HEK293 (cell line): ENCODE measurements at regions not wholly inside any gene's neighbourhood (a gene's known extent, or its start where the extent isn't known, plus 50 kb on each side); places are given as distances from the start of the nearest gene placed in this dataset.

Experiments
- CTCF ChIA-PET: fragments of 350-600 bp; formaldehyde crosslinking; extraction: SDS; loops from one replicate; lab custom pipeline; 2021; ENCODE audit warnings: antibody characterized with exemption; lab: Yijun Ruan, JAX
- POLR2A ChIA-PET: fragments of 300-600 bp; formaldehyde crosslinking; extraction: SDS; loops from one replicate; lab custom pipeline; 2020; ENCODE audit warnings: antibody characterized with exemption, inconsistent platforms; lab: Yijun Ruan, JAX
- H3K27ac ChIP-seq: fragments of 200-500 bp; sonication (Bioruptor generic); 2 replicates; pipeline ENCODE4 v1.5.1; 2014; ENCODE audit warnings: low read depth, low read length, control low read depth, inconsistent platforms; ENCODE audit errors: extremely low read depth
- H3K36me3 ChIP-seq, 2 experiments: fragments of 200-500 bp in 1 of 2; sonication (Bioruptor generic) in 1 of 2; 1 replicate in 1 of 2; 2 replicates in 1 of 2; pipeline ENCODE4 v1.5.1; 2014 to 2017; ENCODE audit warnings: inconsistent platforms in 2 of 2, low read length in 2 of 2; ENCODE audit not compliant: control insufficient read depth in 2 of 2, insufficient read depth in 1 of 2
- H3K4me1 ChIP-seq: fragments of 200-500 bp; sonication (Bioruptor generic); 2 replicates; pipeline ENCODE4 v1.5.1; 2014; ENCODE audit warnings: mild to moderate bottlenecking, low read length, inconsistent platforms; ENCODE audit not compliant: control insufficient read depth, insufficient read depth
- H3K4me3 ChIP-seq: 2 replicates; pipeline ENCODE4 v1.5.1; 2011; ENCODE audit warnings: low read depth, mild to moderate bottlenecking, control low read depth, low read length, moderate library complexity
- H3K9me3 ChIP-seq: fragments of 200-500 bp; sonication (Bioruptor generic); 2 replicates; pipeline ENCODE4 v1.5.1; 2014; ENCODE audit warnings: low read depth, low read length, inconsistent platforms; ENCODE audit not compliant: control insufficient read depth, insufficient read depth
- OVOL3 ChIP-seq: fragments of 450-650 bp; formaldehyde crosslinking; IDR thresholded peaks from 2 replicates; pipeline ENCODE4 v1.5.1; 2016; ENCODE audit warnings: missing biosample characterization, missing genetic modification characterization
- ZBTB21 ChIP-seq: fragments of 450-650 bp; formaldehyde crosslinking; IDR thresholded peaks from 2 replicates; pipeline ENCODE4 v1.5.1; 2017; ENCODE audit warnings: missing biosample characterization, missing genetic modification characterization
- ZNF221 ChIP-seq: fragments of 450-650 bp; formaldehyde crosslinking; IDR thresholded peaks from 2 replicates; pipeline ENCODE4 v1.5.1; 2017; ENCODE audit warnings: missing biosample characterization, missing genetic modification characterization, borderline replicate concordance
- ZNF335 ChIP-seq: fragments of 450-650 bp; formaldehyde crosslinking; conservative IDR thresholded peaks from 2 replicates; pipeline ENCODE4 v1.5.1; 2016; ENCODE audit warnings: missing biosample characterization, missing genetic modification characterization
- ZNF341 ChIP-seq: fragments of 450-650 bp; formaldehyde crosslinking; IDR thresholded peaks from 2 replicates; pipeline ENCODE4; 2016; ENCODE audit warnings: low read depth, missing biosample characterization, missing genetic modification characterization
- ZNF354C ChIP-seq: fragments of 450-650 bp; formaldehyde crosslinking; IDR thresholded peaks from 2 replicates; pipeline ENCODE4 v1.5.1; 2016; ENCODE audit warnings: missing biosample characterization, missing genetic modification characterization, low read depth, borderline replicate concordance
- ZNF404 ChIP-seq: fragments of 450-650 bp; formaldehyde crosslinking; IDR thresholded peaks from 2 replicates; pipeline ENCODE4 v1.5.1; 2017; ENCODE audit warnings: missing biosample characterization, missing genetic modification characterization
- ZNF423 ChIP-seq: fragments of 450-650 bp; formaldehyde crosslinking; IDR thresholded peaks from 2 replicates; pipeline ENCODE4 v1.5.1; 2016; ENCODE audit warnings: missing biosample characterization, missing genetic modification characterization
- ZNF585B ChIP-seq: fragments of 450-650 bp; formaldehyde crosslinking; IDR thresholded peaks from 2 replicates; pipeline ENCODE4 v1.5.1; 2016; ENCODE audit warnings: missing biosample characterization, missing genetic modification characterization
- ZNF626 ChIP-seq: fragments of 450-650 bp; sonication (Bioruptor Pico); formaldehyde crosslinking; IDR thresholded peaks from 2 replicates; pipeline ENCODE4 v1.5.1; 2018; ENCODE audit warnings: missing biosample characterization, missing genetic modification characterization, inconsistent platforms
- ZNF777 ChIP-seq: fragments of 450-650 bp; formaldehyde crosslinking; IDR thresholded peaks from 2 replicates; pipeline ENCODE4 v1.5.1; 2017; ENCODE audit warnings: missing biosample characterization, missing genetic modification characterization, borderline replicate concordance
- ZNF791 ChIP-seq: fragments of 450-650 bp; formaldehyde crosslinking; IDR thresholded peaks from 2 replicates; pipeline ENCODE4 v1.5.1; 2016; ENCODE audit warnings: missing biosample characterization, missing genetic modification characterization
- ZXDB ChIP-seq: fragments of 450-650 bp; formaldehyde crosslinking; IDR thresholded peaks from 2 replicates; pipeline ENCODE4 v1.5.1; 2016; ENCODE audit warnings: missing biosample characterization, missing genetic modification characterization
- TF ChIP-seq, protein P1 (sequence below): fragments of 450-650 bp; formaldehyde crosslinking; IDR thresholded peaks from 2 replicates; pipeline ENCODE4 v1.5.1; 2016; ENCODE audit warnings: missing biosample characterization, missing genetic modification characterization
- TF ChIP-seq, protein P2 (sequence below): fragments of 450-650 bp; formaldehyde crosslinking; IDR thresholded peaks from 2 replicates; pipeline ENCODE4 v1.5.1; 2016; ENCODE audit warnings: missing biosample characterization, missing genetic modification characterization
- TF ChIP-seq, protein P3 (sequence below): fragments of 450-650 bp; formaldehyde crosslinking; IDR thresholded peaks from 2 replicates; pipeline ENCODE4 v1.5.1; 2016; ENCODE audit warnings: missing biosample characterization, missing genetic modification characterization
- TF ChIP-seq, protein P4 (sequence below): IDR thresholded peaks from 2 replicates; pipeline ENCODE4 v1.6.1; 2011; ENCODE audit warnings: mild to moderate bottlenecking, low read depth, low read length, borderline replicate concordance
- TF ChIP-seq, protein P5 (sequence below): fragments of 450-650 bp; formaldehyde crosslinking; IDR thresholded peaks from 2 replicates; pipeline ENCODE4 v1.5.1; 2016; ENCODE audit warnings: missing biosample characterization, missing genetic modification characterization
- TF ChIP-seq, protein P6 (sequence below): sonication (generic); formaldehyde crosslinking; IDR thresholded peaks from 2 replicates; pipeline ENCODE4 v1.8.1; 2022; ENCODE audit warnings: mild to moderate bottlenecking, moderate library complexity, missing genetic modification reagents
- TF ChIP-seq, protein P7 (sequence below): fragments of 450-650 bp; formaldehyde crosslinking; IDR thresholded peaks from 2 replicates; pipeline ENCODE4 v1.5.1; 2017; ENCODE audit warnings: missing biosample characterization, mild to moderate bottlenecking, missing genetic modification characterization, moderate library complexity

DNA sequence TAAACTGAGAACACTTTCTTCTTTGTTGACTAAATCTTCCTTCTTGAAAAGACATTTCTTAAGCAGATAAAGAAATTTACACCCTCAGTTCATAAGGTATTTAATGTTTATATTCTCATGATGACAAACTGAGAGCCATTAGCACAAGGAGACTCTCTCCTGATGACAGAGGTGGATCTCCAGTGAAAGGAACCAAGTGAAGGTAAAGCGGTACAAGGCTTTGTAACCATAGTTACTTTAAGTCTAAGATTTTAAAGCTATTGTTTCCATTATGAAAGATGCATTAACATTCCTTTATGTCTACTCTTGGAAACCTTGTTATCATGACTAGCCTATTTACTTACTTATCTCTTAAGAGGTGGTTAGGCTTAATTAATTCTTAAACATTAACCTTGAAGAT is 737.1 kb downstream of the MECOM start (continued):
- TF ChIP-seq, protein P1, sequence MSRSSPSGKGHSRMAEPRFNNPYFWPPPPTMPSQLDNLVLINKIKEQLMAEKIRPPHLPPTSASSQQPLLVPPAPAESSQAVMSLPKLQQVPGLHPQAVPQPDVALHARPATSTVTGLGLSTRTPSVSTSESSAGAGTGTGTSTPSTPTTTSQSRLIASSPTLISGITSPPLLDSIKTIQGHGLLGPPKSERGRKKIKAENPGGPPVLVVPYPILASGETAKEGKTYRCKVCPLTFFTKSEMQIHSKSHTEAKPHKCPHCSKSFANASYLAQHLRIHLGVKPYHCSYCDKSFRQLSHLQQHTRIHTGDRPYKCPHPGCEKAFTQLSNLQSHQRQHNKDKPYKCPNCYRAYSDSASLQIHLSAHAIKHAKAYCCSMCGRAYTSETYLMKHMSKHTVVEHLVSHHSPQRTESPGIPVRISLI (tag by site-specific recombination), result no peak

DNA sequence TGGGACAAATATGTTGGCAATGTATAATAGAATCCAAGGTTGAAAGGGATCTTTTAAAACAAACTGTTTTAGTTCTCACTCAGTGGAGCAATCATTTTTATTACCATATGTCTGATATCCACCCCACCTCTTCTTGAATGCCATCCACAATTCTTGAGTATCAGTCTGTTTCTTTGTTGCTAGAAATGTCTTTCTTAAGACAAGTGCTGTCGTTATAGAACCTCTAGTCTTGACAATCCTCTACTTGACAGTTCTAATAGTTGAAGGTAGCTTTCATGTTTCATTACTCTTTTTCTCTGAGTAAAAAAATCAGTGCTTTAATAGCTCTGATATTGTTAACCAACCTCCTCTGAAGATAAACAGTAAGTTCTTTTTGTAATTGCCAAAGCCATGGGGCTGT is 737.9 kb downstream of the MECOM start:
- H3K9me3 ChIP-seq, result no peaks in the 10 kb centered on the region
- no peak overlapping the region for H3K4me3 ChIP-seq
- H3K36me3 ChIP-seq, result no peaks in the 10 kb centered on the region
- H3K4me1 ChIP-seq, result no peaks in the 10 kb centered on the region
- ChIA-PET POLR2A (no interaction called here), CTCF (interaction anchor here (0.9 kb wide), 1 partner anchor 60 kb away, joined by 4 read pairs; no protein-coding TSS in a partner anchor)
- no peak overlapping the region for H3K27ac ChIP-seq
- TF ChIP-seq OVOL3 (tag by site-specific recombination) (no peak), ZNF221 (tag by site-specific recombination) (no peak), ZNF791 (no peak), ZNF341 (tag by site-specific recombination) (no peak)
- TF ChIP-seq, protein P2, sequence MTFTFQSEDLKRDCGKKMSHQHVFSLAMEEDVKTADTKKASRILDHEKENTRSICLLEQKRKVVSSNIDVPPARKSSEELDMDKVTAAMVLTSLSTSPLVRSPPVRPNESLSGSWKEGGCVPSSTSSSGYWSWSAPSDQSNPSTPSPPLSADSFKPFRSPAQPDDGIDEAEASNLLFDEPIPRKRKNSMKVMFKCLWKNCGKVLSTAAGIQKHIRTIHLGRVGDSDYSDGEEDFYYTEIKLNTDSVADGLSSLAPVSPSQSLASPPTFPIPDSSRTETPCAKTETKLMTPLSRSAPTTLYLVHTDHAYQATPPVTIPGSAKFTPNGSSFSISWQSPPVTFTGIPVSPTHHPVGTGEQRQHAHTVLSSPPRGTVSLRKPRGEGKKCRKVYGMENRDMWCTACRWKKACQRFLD, result no peak

DNA sequence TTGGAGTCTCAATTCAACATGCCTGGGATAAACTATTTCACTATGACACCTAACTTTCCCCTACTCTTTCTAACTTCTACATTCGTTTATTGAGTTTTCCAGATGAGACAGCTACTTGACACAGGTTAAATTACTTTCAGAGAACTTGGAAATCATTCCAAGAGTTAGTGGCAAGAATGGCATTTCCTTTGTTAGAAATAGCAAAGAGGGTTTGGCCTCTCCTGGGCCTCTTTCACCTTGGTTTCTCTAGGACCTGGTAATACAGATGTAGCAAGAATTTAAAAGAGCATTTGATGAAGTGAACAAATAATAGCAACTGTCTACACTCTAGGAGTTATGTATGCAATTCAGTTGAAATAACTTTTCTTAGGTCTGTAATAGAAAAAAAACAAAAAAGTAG is 748.9 kb downstream of the MECOM start:
- no peaks in the 10 kb centered on the region for H3K4me1 ChIP-seq
- H3K27ac ChIP-seq, result no peak overlapping the region
- POLR2A ChIA-PET, result no interaction called here
- no peak overlapping the region for H3K4me3 ChIP-seq
- no peaks in the 10 kb centered on the region for H3K36me3 ChIP-seq
- CTCF ChIA-PET, result interaction anchor here (0.6 to 1.0 kb wide), 2 partner anchors 23 to 140 kb away, joined by 3 read pairs; no protein-coding TSS in a partner anchor
- H3K9me3 ChIP-seq, result no peaks in the 10 kb centered on the region
- TF ChIP-seq ZNF404 (no peak), ZXDB (tag by site-specific recombination) (no peak), ZBTB21 (tag by site-specific recombination) (no peak), ZNF335 (tag by site-specific recombination) (no peak), ZNF777 (tag by site-specific recombination) (no peak), ZNF626 (no peak), ZNF354C (tag by site-specific recombination) (no peak), ZNF423 (tag by site-specific recombination) (no peak), ZNF585B (tag by site-specific recombination) (no peak)
- TF ChIP-seq, protein P1 (tag by site-specific recombination), result no peak
- TF ChIP-seq, protein P3, sequence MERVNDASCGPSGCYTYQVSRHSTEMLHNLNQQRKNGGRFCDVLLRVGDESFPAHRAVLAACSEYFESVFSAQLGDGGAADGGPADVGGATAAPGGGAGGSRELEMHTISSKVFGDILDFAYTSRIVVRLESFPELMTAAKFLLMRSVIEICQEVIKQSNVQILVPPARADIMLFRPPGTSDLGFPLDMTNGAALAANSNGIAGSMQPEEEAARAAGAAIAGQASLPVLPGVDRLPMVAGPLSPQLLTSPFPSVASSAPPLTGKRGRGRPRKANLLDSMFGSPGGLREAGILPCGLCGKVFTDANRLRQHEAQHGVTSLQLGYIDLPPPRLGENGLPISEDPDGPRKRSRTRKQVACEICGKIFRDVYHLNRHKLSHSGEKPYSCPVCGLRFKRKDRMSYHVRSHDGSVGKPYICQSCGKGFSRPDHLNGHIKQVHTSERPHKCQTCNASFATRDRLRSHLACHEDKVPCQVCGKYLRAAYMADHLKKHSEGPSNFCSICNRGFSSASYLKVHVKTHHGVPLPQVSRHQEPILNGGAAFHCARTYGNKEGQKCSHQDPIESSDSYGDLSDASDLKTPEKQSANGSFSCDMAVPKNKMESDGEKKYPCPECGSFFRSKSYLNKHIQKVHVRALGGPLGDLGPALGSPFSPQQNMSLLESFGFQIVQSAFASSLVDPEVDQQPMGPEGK (tag by site-specific recombination), result no peak
- TF ChIP-seq, protein P4, sequence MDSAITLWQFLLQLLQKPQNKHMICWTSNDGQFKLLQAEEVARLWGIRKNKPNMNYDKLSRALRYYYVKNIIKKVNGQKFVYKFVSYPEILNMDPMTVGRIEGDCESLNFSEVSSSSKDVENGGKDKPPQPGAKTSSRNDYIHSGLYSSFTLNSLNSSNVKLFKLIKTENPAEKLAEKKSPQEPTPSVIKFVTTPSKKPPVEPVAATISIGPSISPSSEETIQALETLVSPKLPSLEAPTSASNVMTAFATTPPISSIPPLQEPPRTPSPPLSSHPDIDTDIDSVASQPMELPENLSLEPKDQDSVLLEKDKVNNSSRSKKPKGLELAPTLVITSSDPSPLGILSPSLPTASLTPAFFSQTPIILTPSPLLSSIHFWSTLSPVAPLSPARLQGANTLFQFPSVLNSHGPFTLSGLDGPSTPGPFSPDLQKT, result no peak
- TF ChIP-seq, protein P5, sequence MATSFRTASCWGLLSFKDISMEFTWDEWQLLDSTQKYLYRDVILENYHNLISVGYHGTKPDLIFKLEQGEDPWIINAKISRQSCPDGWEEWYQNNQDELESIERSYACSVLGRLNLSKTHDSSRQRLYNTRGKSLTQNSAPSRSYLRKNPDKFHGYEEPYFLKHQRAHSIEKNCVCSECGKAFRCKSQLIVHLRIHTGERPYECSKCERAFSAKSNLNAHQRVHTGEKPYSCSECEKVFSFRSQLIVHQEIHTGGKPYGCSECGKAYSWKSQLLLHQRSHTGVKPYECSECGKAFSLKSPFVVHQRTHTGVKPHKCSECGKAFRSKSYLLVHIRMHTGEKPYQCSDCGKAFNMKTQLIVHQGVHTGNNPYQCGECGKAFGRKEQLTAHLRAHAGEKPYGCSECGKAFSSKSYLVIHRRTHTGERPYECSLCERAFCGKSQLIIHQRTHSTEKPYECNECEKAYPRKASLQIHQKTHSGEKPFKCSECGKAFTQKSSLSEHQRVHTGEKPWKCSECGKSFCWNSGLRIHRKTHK (tag by site-specific recombination), result no peak
- TF ChIP-seq, protein P6, sequence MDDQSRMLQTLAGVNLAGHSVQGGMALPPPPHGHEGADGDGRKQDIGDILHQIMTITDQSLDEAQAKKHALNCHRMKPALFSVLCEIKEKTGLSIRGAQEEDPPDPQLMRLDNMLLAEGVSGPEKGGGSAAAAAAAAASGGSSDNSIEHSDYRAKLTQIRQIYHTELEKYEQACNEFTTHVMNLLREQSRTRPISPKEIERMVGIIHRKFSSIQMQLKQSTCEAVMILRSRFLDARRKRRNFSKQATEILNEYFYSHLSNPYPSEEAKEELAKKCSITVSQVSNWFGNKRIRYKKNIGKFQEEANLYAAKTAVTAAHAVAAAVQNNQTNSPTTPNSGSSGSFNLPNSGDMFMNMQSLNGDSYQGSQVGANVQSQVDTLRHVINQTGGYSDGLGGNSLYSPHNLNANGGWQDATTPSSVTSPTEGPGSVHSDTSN (CRISPR knock-in tag), result no peak
- TF ChIP-seq, protein P7, sequence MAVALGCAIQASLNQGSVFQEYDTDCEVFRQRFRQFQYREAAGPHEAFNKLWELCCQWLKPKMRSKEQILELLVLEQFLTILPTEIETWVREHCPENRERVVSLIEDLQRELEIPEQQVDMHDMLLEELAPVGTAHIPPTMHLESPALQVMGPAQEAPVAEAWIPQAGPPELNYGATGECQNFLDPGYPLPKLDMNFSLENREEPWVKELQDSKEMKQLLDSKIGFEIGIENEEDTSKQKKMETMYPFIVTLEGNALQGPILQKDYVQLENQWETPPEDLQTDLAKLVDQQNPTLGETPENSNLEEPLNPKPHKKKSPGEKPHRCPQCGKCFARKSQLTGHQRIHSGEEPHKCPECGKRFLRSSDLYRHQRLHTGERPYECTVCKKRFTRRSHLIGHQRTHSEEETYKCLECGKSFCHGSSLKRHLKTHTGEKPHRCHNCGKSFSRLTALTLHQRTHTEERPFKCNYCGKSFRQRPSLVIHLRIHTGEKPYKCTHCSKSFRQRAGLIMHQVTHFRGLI (tag by site-specific recombination), result no peak
